SK-N-MC (cell line): ENCODE measurements at regions not wholly inside any gene's neighbourhood (a gene's known extent, or its start where the extent isn't known, plus 50 kb on each side); places are given as distances from the start of the nearest gene placed in this dataset.

ENCODE experiments used
- EZH2 ChIP-seq: fragments of 200-600 bp; sonication (generic); IDR thresholded peaks from one replicate; pipeline ENCODE4 v1.6.1; 2017; ENCODE audit warnings: antibody characterized with exemption
- FOXP2 ChIP-seq: optimal IDR thresholded peaks from 2 replicates; pipeline ENCODE3; 2011; ENCODE audit warnings: mild to moderate bottlenecking, moderate library complexity; ENCODE audit not compliant: insufficient read depth; ENCODE audit errors: extremely low read length, control extremely low read depth
- POLR2AphosphoS5 ChIP-seq: IDR thresholded peaks from 2 replicates; pipeline ENCODE4 v1.6.1; 2012; ENCODE audit warnings: mild to moderate bottlenecking, low read depth, low read length, borderline replicate concordance

GRCh38 chr5:4410151-4410550 is 730.0 kb upstream of the ADAMTS16 start:
- TF ChIP-seq FOXP2 (no peak), POLR2AphosphoS5 (no peak), EZH2 (no peak)
